Left colon (tissue), 2 donors: ENCODE measurements at regions not wholly inside any gene's neighbourhood (a gene's known extent, or its start where the extent isn't known, plus 50 kb on each side); places are given as distances from the start of the nearest gene placed in this dataset.

Source experiments
- ATAC-seq: fragments of 200-7000 bp; cut with Tn5 transposase; one replicate; pipeline ENCODE4 v1.9.1; 2020; ENCODE audit warnings: mild to moderate bottlenecking, moderate library complexity
- DNase-seq, 2 donors: peaks; one replicate each; pipeline ENCODE4 v3.0.0-alpha.2; 2020
- intact Hi-C, 2 donors: fragments of 100-400 bp; cut with DNase I in 1 of 2; cut with micrococcal nuclease in 1 of 2; formaldehyde crosslinking; loops; one replicate each; pipeline versions ENCODE4 v1.11.2 to v1.14.0; 2022; cut with DNase I, micrococcal nuclease
- donor health status: DM: no; HTN: no; CAD: no.
- donor health status: DM: yes; HTN: yes; CAD: no.

DNA sequence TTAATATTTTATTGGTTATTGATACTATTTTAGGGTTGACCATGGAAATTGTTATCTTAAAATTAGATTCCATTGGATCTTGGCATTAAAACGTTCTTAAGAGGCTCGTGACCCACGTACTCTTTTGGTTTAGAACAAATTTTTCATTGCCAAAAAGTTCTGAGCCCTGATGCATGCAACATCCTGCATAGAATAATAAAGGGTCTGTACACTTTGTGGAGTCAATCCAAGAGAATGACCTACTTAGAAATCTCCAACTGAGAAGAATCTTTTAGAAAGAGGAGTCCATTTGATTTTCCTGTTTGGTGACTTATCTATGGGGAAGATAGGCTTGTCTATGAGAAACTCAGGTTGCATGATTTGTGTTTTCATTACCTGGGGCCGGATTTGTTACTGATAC, 404.2 kb upstream of the RGMA start:
- intact Hi-C loops: no loop called here
- no peak for ATAC-seq
- no peak for DNase-seq

DNA sequence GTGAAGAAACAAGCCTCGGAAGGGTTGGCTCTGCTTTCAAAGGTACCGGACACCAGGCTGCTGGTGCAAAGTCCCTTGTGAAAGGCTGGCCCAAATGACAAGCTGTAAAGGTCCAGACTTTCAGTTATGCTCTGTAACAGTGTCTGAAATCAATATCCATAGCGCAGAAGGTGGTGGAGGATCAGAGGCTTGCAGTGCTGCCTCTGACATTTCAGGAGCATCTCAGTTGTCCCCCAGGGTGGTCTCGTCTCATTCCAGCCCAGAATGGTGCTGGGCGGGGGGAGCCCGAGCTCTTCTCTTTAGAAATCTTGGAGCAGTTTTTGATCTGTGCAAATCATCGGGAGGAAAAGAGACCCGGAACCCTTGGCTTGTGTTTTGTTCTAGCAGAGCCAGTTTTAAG, 402.3 kb upstream of the RGMA start:
- no peak for DNase-seq
- no peak for ATAC-seq
- intact Hi-C loops: no loop called here

DNA sequence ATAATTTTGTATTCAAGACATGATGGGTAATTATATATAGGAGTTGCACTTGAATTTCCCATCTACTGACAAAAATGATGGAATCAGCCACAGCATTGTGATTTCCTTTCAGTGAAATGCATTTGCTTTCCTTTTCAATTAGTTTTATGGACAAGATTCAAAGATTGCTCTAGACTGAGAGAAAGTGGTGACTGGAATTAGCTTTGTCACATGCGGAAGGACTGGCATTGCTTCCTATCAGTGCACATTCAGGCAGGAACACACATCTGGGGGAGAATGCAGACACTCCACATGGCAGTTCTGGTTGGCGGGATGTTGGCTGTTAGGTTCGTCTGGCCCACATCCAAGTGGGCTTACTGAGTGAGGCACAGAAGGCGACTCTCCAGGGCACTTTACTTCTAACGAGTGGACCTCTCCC, 399.3 kb upstream of the RGMA start:
- DNase-seq (no peak), ATAC-seq (no peak)
- intact Hi-C loops: no loop called here

DNA sequence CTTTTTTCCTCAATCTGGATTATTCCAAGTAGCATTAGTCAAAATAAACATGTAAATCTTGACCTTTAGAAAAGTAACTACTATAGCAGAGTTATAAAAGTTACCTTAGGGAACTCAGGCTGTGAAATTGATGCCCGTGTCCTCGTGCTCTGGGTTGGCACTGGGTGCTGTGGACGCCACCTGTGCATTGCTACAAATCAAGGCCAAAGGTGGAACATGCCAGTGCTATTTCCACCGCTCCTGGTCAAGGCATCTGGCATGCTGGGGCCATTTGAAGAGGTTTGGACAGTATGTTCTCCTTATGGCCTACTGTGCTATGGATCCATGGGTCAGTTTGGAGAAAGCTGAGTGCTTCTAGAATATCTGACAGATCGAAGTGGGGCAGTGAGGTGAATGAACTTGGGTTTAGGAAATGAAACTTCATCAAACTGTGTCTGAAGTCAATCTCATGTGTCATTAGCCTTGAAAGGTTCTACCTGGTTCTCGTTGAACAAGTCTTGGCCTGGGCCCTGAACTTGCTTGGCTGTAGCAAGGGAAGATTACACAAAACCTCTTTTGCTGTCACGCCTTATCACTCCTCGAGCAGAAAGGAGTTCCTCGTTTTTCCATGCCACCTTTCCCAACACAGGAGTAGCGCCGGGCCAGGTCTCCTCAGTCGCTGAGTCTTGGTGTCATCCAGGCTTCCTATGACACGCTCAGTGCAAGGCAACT, 397.6 kb upstream of the RGMA start:
- intact Hi-C loops: no loop called here
- peak; percentile 78 for ATAC-seq
- DNase-seq: no peak

DNA sequence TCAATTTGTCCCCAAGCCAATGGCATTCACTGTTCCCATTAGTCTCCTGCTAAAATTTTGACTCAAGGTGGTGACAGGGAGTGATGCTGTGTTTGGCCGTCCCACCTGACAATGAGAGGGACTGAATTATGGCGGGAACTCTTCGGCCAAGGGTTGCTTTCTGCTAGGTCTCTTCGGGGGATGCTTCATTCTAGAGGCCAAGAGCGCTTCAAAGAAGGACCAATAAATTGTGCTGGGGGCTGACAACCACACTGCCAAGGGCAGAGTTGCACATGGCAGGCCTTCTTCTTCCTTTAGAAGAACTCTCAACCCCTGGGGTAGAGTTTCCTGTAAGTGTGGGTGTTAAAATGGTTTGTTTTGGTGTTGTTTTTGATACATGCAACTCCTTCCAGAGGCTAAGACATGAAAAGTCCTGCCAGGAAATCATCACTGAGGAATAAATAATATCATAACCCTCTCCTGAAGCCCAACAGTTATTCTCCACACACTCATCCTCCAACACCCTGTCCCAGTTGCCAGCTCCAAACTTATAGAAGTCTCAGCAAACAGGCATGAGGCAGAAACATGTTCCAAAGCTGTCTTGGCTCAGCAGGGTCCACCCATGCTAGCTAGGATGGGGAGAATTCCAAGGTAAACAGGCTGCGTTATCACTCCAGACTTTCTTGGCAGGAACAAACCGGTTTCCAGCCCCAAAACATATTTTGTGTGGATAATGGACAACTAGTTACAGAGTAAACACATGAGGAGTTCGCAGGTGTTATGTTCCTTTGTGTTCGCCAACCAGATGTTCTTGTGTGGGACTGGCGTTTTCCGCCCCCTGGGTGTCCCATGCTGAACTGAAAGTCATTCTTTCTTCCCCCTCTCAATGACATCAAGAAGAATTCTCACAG, 396.7 kb upstream of the RGMA start:
- peak; percentile 84 for ATAC-seq
- intact Hi-C loops: no loop called here
- DNase-seq: peak in 1 of 2 donors; percentile 30

DNA sequence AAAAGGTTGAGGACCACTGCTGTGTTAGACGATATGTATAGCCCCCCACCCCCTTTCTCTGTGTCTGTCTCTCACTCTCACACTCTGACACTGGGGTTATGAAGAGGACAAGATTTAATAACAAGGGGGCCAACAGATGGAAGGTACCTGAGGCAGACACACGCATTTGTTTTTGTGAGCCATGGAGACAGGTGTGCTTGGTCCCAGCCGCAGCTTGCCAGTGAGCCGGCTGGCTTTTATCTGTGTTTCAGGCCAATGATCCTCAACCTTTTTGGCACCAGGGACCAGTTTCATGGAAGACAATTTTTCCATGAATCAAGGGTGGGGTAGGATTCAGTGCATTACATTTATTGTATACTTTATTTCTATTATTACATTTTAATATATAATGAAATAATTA, 394.9 kb upstream of the RGMA start:
- DNase-seq (no peak), ATAC-seq (no peak)
- intact Hi-C loops: no loop called here

DNA sequence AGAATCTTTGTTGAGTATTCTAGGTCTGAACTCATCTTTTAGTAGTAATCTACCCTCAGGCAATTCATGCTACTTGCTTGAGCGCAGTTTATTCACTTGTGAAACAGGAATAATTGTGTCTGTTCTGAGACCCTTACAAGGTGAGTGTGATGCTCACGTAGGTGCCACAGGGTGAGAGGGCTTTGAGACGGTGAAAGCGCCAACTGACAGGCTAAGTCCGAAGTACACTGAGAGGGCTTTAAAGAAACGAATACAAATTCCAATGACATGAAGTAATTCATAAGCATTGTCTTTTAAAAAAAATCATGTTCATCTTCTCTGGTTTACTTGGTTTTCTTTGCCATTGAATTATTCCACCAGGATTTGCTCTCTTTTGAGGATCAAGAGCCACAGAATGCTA, 393.7 kb upstream of the RGMA start:
- DNase-seq: no peak
- intact Hi-C loops: no loop called here
- no peak for ATAC-seq

DNA sequence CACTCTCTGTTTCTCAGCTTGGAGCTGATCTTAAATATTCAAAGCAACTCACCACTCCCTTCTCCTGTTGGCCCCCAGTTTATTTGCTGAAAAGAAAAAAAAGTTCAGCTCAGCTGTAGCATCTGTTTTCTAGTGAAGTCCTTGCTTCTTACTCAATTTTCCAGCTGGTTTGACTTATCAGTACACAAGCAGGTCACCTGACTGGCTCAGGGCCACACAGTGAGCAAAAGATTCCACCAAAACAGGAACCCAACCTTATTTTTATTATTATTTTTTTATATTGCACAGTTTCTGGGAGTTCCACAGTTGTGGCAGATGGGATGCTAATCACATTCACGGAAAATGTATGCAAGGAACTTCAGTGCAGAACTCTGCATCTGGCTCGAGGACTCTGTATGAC, 390.7 kb upstream of the RGMA start:
- intact Hi-C loops: no loop called here
- no peak for ATAC-seq
- DNase-seq: no peak

DNA sequence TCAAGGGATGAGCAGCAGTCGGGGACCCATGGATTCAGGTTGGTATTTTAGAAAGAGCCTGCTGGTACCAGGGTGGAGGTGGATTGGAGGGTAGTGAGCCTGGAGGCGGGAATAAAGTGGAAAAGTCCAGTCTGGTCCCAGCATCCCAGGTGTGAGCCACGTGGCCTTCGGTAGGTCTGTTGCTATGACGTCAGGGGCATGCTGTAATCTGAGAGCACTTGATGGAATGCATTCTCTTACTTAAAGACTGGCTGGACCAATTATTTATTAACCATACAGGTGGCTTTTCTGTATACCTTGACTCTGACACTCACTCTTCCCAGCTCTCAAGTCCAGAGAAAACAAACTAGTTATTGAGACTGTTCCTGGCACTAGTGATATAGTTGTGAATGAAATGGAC, 389.9 kb upstream of the RGMA start:
- ATAC-seq (no peak), DNase-seq (no peak)
- intact Hi-C loops: no loop called here

DNA sequence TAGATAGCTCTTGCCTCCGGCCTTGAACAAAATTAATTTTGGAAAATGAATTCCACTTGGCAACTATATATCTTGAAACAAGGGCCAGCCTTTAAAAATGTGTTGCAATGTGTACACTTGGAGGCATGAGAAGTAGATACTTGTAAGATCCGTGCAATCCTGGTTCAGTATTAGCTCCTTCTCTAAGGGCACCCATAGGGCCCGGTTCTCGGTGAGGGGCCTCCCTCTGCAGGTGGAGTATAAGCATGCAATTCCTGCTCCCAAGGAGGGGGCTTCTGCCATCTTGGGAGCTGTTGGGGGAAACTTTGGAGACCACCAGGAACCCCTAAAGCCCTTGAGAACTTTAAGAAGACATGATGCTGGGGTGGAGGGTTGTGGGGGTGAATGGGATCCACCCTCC, 388.7 kb upstream of the RGMA start:
- DNase-seq: no peak
- intact Hi-C loops: no loop called here
- no peak for ATAC-seq

DNA sequence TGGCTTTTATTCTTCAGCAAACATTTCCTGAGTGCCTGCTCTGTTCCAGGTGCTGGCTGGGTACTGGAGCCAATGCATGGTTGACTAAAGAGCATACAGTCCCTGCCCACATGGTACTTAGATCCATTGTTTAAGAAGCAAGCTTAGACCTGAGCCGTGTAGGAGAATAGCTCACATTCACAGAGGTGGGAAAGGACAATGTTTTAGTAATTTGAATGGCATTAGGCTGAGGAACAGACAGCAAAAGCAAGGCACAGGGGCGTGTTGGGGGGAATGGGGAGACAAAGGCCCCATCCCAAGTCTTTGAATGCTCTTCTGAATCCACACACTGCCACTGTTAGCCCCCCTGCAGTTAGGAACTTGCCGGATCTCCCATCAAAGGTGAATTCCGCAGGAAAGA, 388.2 kb upstream of the RGMA start:
- ATAC-seq: no peak
- intact Hi-C loops: no loop called here
- DNase-seq: no peak

DNA sequence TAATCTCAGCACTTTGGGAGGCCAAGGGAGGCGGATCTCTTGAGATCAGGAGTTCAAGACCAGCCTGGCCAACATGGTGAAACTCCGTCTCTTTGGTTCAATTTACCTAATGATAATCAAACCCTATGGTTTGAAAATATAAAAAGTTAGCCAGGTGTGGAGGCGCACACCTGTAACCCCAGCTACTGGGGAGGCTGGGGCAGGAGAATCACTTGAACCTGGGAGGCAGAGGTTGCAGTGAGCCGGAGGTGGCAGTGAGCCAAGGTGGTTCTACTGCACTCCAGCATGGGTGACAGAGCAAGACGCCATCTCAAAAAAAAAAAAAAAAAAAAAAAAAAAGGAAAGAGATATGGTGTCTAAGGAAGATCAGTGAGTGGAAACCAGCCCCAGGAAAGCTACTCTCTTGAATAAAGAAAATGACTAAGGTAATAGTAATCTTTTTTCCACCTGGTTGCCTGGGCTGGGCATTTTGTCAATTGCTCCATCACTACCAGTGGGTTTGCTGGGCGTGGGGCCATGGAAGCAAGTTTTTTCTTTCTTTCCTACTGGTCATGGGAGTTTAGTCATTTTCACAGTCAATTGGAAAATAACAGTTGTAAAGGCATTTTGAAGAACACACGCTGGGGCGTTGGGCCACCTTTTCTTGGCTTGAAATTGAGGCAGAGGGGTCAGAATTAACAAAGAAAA, 387.6 kb upstream of the RGMA start:
- DNase-seq (no peak), ATAC-seq (no peak)
- intact Hi-C loops: no loop called here

DNA sequence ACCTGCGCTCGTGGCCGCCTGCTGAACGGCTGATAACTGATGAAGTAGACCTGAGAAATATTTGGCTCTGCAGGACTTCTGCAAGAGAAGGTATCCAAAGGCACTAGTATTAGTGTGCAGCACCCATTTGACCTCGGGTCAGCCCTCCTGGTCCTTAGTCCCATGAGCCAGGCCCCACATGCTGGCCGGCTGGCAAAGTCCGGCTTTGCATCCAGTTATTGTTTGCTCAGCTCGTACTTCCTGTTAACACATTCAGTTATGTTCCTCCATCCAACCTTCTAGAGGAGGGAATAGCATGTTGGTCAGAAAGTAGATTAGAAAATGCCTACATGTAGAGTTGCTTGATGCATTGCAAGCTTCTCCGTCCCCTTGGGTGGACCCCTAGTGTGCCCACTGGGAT, 385.7 kb upstream of the RGMA start:
- DNase-seq (no peak), ATAC-seq (no peak)

DNA sequence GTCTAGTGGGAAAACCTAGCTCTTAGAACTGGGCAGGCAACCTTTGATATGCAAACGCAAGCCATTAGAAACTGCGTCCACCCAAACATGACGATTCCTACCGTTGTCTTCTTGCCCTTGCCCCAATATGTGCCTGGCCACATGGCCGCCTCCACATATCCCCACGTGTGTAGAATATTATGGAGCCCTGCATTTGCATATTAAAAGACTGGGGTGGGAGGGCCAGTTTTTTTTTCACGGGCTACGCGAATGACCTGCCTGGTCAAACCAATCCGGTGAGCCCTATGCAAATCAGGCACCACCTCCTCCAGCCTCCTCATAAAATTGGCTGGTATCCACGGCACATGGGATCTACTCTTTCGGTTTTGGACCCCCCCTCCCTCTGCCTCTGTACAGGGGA, 381.0 kb upstream of the RGMA start:
- no peak for ATAC-seq
- intact Hi-C loops: no loop called here
- no peak for DNase-seq

More for the DNA sequence above, 385.7 kb upstream of the RGMA start:
- intact Hi-C loops: no loop called here

DNA sequence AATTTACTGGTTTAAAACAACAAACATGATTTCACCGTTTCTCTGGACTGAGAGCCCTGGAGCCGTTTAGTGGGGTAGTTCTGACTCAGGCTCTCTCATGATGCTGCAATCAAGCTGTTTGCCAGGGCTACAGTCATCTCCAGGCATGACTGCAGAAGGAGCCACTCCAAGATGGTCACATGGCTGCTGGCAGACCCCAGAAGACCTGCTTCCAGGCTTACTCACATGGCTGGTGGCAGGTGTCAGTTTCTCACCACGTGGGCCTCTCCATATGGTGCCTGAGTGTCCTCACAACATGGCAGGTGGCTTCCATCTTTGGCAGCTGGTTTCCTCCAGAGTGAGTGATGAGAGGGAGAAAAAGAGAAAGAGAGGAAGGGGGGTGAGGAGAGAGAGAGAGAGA, 378.3 kb upstream of the RGMA start:
- DNase-seq (peak; percentile 5 to 46), ATAC-seq (no peak)
- intact Hi-C loops: no loop called here

DNA sequence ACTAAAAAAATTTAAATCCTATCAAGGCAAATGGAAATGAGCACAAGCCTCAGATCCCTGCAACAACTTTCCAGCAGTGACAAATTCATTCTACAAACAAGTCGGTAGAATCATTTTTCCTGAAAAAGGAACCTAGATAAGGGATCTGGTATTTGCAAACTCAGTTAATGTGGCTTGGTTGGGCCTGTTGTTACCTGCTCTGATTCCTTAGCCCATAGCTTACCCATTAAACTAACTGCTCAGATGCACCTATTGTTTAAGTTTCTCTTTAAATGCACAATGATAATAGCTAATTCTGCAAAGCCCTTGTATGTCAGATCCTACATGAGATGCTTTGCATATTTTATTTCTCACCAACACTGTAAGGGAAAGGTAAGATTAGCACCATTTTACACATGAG, 377.4 kb upstream of the RGMA start:
- no peak for DNase-seq
- intact Hi-C loops: no loop called here
- ATAC-seq: no peak

DNA sequence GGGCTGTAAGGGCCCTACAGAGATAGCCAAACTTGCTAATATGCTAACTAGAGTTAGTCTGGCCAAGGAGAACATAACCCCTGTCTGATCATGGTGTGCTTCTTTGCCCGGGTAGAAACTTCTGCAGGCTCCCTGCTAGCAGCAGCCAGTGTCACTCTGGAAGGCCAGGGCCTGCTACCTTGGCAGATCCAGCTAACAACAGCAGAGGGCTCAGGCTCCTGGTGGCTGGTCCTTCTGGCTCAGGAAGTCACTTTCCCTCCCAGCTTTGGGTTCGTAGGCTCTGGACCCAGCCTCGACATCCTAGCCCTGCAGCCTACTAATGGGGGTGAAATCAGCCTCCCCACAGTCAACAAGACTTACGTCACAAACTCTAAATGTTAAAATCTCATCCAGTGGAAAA, 373.7 kb upstream of the RGMA start:
- DNase-seq (no peak), ATAC-seq (no peak)
- intact Hi-C loops: no loop called here

DNA sequence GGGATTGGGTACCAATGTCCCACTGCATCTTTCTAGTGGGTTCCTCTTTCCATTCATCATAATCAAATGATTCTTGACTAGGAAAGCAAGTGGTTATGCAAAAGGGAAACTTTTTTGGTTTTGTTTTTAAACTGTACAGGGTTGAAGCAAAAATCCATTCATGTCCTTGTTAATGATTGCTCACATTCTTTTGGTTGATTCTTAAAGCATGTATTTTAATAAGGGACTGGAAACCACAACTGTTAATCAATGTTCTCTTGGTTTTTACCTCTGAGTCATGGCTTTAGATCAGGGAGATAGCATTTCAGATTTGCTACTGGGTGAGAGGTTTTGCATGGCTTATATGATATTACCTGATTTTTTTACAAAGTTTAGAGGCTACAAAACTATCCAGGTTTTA, 371.7 kb upstream of the RGMA start:
- DNase-seq: no peak
- intact Hi-C loops: no loop called here
- no peak for ATAC-seq

DNA sequence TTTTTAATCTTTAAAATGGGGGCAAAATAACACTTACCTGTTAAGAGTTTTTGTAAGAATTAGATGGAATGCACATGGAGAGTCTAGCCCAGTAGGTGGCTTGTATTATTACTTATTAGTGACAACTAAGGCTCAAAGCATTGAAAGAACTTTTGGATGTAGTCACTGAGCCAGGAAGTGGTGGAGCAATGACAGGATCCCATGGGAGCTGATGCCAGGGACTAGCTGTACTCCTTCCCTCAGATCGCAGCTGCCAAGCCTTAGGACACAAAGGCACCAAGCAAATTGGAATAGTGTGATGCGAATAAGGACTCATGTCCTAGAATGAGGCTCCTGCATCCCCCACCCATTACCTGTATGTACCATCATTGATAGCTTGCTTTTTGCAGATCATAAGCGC, 370.4 kb upstream of the RGMA start:
- DNase-seq (no peak), ATAC-seq (no peak)
- intact Hi-C loops: no loop called here

DNA sequence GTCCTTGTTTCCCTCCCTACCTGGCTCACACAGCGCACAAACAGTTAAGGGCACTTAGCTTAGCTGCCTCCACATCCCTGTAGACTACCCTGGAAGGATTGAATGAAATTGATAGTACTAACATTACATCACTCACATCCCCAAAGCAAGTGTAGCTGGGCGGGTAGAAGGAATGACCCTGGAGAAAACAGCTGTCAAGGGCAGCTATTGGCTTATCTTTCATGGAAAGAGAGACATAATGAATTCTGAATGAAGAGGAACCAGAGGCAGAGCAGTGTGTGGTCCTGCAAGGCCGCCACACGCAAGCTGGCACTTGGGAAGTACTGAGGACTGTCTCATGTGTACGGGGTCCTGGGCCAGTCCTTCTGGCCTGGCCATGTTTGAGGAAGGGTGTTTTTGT, 369.6 kb upstream of the RGMA start:
- ATAC-seq: no peak

More for the DNA sequence above, 369.6 kb upstream of the RGMA start:
- no peak for DNase-seq
- intact Hi-C loops: no loop called here
